HepG2 (cell line): ENCODE measurements at regions not wholly inside any gene's neighbourhood (a gene's known extent, or its start where the extent isn't known, plus 50 kb on each side); places are given as distances from the start of the nearest gene placed in this dataset.

ENCODE experiments used
- ATAC-seq: fragments of 200-7000 bp; cut with Tn5 transposase; 3 replicates; pipeline ENCODE4 v1.9.1; 2020; ENCODE audit warnings: mild to moderate bottlenecking, moderate library complexity
- BruUV-seq: library from RNA; stranded (reverse); fragments of 400-500 nt; replicated peaks from 2 replicates; lab custom pipeline; 2021; lab: Mats Ljungman, UMichigan
- CTCF ChIA-PET: fragments of 300-600 bp; formaldehyde crosslinking; extraction: SDS; loops from one replicate; lab custom pipeline; 2021; ENCODE audit warnings: low total read pairs, inconsistent platforms, low intra/inter-chr PET ratio; lab: Yijun Ruan, JAX
- POLR2A ChIA-PET: fragments of 350-600 bp; sonication (Branson Sonifier 250); formaldehyde crosslinking; loops from one replicate; lab custom pipeline; 2020; ENCODE audit warnings: antibody characterized with exemption, inconsistent platforms; lab: Yijun Ruan, JAX
- DNase-seq: peaks from one replicate; pipeline ENCODE4 v3.0.0-alpha.2; 2015; ENCODE audit warnings: low spot score
- FAIRE-seq: peaks from 3 replicates; lab custom pipeline; 2011; peaks lifted over from hg19 to GRCh38; lab: Jason Lieb, UNC
- H2AFZ ChIP-seq: one replicate; pipeline ENCODE4 v1.6.1; 2011; ENCODE audit warnings: low read length, inconsistent platforms
- H3K27ac ChIP-seq: fragments of 300-600 bp; 3 replicates; pipeline ENCODE4 v1.8.0; 2011; ENCODE audit warnings: mixed run types, mild to moderate bottlenecking, mixed read lengths, low read length, inconsistent platforms; ENCODE audit not compliant: insufficient read depth; ENCODE audit errors: extremely low read length
- H3K27me3 ChIP-seq, 2 experiments: fragments of 200-600 bp in 1 of 2; 2 replicates in 1 of 2; 3 replicates in 1 of 2; pipeline versions ENCODE4 v1.6.0 to v1.8.0; 2011; ENCODE audit warnings: low read length in 2 of 2, mild to moderate bottlenecking in 2 of 2, moderate library complexity in 2 of 2, inconsistent platforms in 1 of 2; ENCODE audit not compliant: insufficient read depth in 2 of 2, control insufficient read depth in 1 of 2
- H3K36me3 ChIP-seq, 2 experiments: fragments of 200-600 bp in 1 of 2; replicated peaks in 1 of 2; 2 replicates in 1 of 2; 3 replicates in 1 of 2; pipeline versions ENCODE4 v1.5.1 to v1.8.0; 2011; ENCODE audit warnings: low read length in 2 of 2, inconsistent platforms in 1 of 2; ENCODE audit not compliant: insufficient read depth in 2 of 2, control insufficient read depth in 1 of 2
- H3K4me1 ChIP-seq: 2 replicates; pipeline ENCODE4 v1.5.1; 2012; ENCODE audit warnings: low read length, inconsistent platforms; ENCODE audit not compliant: insufficient read depth
- H3K4me2 ChIP-seq: 2 replicates; pipeline ENCODE4 v1.6.0; 2011; ENCODE audit warnings: low read depth, low read length, inconsistent platforms
- H3K4me3 ChIP-seq, 3 experiments: fragments of 200-600 bp in 1 of 3; sonication (generic), shearing (Covaris generic) in 1 of 3; replicated peaks in 1 of 3; 2 replicates each; pipeline ENCODE4 v1.5.1; 2011 to 2016; ENCODE audit warnings: low read length in 3 of 3, inconsistent platforms in 2 of 3, low read depth in 2 of 3, mild to moderate bottlenecking in 2 of 3, control low read depth in 1 of 3, mixed read lengths in 1 of 3; ENCODE audit not compliant: insufficient read depth in 1 of 3
- H3K79me2 ChIP-seq: one replicate; pipeline ENCODE4 v1.6.1; 2011; ENCODE audit warnings: low read length, inconsistent platforms; ENCODE audit not compliant: insufficient read depth
- H3K9ac ChIP-seq: 2 replicates; pipeline ENCODE4 v1.6.0; 2011; ENCODE audit warnings: mild to moderate bottlenecking, low read depth, low read length, inconsistent platforms; ENCODE audit not compliant: insufficient read depth
- H3K9me3 ChIP-seq: 2 replicates; pipeline ENCODE4 v1.5.1; 2012; ENCODE audit warnings: mild to moderate bottlenecking, low read length
- H4K20me1 ChIP-seq: 2 replicates; pipeline ENCODE4 v1.6.0; 2011; ENCODE audit warnings: inconsistent platforms, mild to moderate bottlenecking, low read length, moderate library complexity; ENCODE audit not compliant: insufficient read depth
- BRCA1 ChIP-seq: sonication (generic); formaldehyde crosslinking; IDR thresholded peaks from 2 replicates; pipeline ENCODE4 v1.4.0; 2020; ENCODE audit warnings: missing genetic modification reagents
- FOSL1 ChIP-seq: sonication (generic); formaldehyde crosslinking; IDR thresholded peaks from 2 replicates; pipeline ENCODE4 v1.9.0; 2021; ENCODE audit warnings: missing genetic modification reagents, borderline replicate concordance
- KAT7 ChIP-seq: IDR thresholded peaks from 2 replicates; pipeline ENCODE4 v1.6.1; 2018; ENCODE audit warnings: borderline replicate concordance, missing compliant biosample characterization
- KMT2B ChIP-seq: IDR thresholded peaks from 2 replicates; pipeline ENCODE4 v1.6.1; 2016; ENCODE audit warnings: missing genetic modification reagents, missing compliant biosample characterization
- MAFF ChIP-seq: IDR thresholded peaks from 2 replicates; pipeline ENCODE4 v1.6.1; 2011; ENCODE audit warnings: low read depth, low read length, improper control_type of control experiment
- RELA ChIP-seq: sonication (generic); formaldehyde crosslinking; IDR thresholded peaks from 2 replicates; pipeline ENCODE4 v1.4.0; 2020; ENCODE audit warnings: missing genetic modification reagents
- RFXANK ChIP-seq: IDR thresholded peaks from 2 replicates; pipeline ENCODE4 v1.6.1; 2016
- SIN3B ChIP-seq: fragments of 150-350 bp; IDR thresholded peaks from 2 replicates; pipeline ENCODE4 v1.6.1; 2014; ENCODE audit warnings: low read length
- SIX4 ChIP-seq: sonication (generic); formaldehyde crosslinking; IDR thresholded peaks from 2 replicates; pipeline ENCODE4 v1.4.0; 2020; ENCODE audit warnings: missing genetic modification reagents
- SNAI1 ChIP-seq: sonication (generic); formaldehyde crosslinking; IDR thresholded peaks from 2 replicates; pipeline ENCODE4 v1.5.0; 2020; ENCODE audit warnings: mild to moderate bottlenecking, missing genetic modification reagents, borderline replicate concordance
- SP1 ChIP-seq, 2 experiments: fragments of 450-650 bp in 1 of 2; sonication (generic) in 1 of 2; formaldehyde crosslinking in 1 of 2; IDR thresholded peaks; 2 replicates each; pipeline versions ENCODE4 v1.4.0 to v1.6.1; 2016 to 2020; ENCODE audit warnings: missing genetic modification reagents in 1 of 2
- ZBTB8A ChIP-seq: sonication (generic); formaldehyde crosslinking; IDR thresholded peaks from 2 replicates; pipeline ENCODE4 v1.4.0; 2020; ENCODE audit warnings: mild to moderate bottlenecking, low read depth, missing genetic modification reagents, borderline replicate concordance
- ZFP41 ChIP-seq: sonication (generic); formaldehyde crosslinking; IDR thresholded peaks from 2 replicates; pipeline ENCODE4 v1.4.0; 2020; ENCODE audit warnings: mild to moderate bottlenecking, missing genetic modification reagents, borderline replicate concordance
- ZKSCAN1 ChIP-seq: fragments of 150-350 bp; IDR thresholded peaks from 2 replicates; pipeline ENCODE4 v1.6.1; 2014; ENCODE audit warnings: low read length
- ZNF224 ChIP-seq: sonication (generic); formaldehyde crosslinking; IDR thresholded peaks from 2 replicates; pipeline ENCODE4 v1.5.0; 2020; ENCODE audit warnings: mild to moderate bottlenecking, missing genetic modification reagents
- ZNF468 ChIP-seq: sonication (generic); formaldehyde crosslinking; IDR thresholded peaks from 2 replicates; pipeline ENCODE4 v1.8.0; 2022; ENCODE audit warnings: mild to moderate bottlenecking, moderate library complexity, missing genetic modification reagents
- ZNF619 ChIP-seq: sonication (generic); formaldehyde crosslinking; IDR thresholded peaks from 2 replicates; pipeline ENCODE4 v1.4.0; 2020; ENCODE audit warnings: mild to moderate bottlenecking, missing genetic modification reagents
- ZNF839 ChIP-seq: sonication (generic); formaldehyde crosslinking; IDR thresholded peaks from 2 replicates; pipeline ENCODE4 v1.4.0; 2020; ENCODE audit warnings: missing genetic modification reagents, mild to moderate bottlenecking, borderline replicate concordance
- WGBS: methylation state at CpG from one replicate; pipeline ENCODE4 v1.1.6; 2017; ENCODE audit warnings: low lambda C conversion rate; 5-methylcytosine and 5-hydroxymethylcytosine counted together
- in situ Hi-C: cut with HindIII; loops from 2 replicates; pipeline ENCODE4 v1.10.0; 2017; ENCODE audit warnings: low pct_unique_long_range_greater_than_20kb; ENCODE audit not compliant: extremely low pct_ligation_motif_present
- intact Hi-C: fragments of 100-400 bp; cut with micrococcal nuclease; formaldehyde crosslinking; loops from one replicate; pipeline ENCODE4 v1.10.0; 2022; ENCODE audit not compliant: unreplicated experiment
- TF ChIP-seq, protein P1 (sequence below): sonication (generic); formaldehyde crosslinking; IDR thresholded peaks from 2 replicates; pipeline ENCODE4 v1.5.1; 2020; ENCODE audit warnings: missing genetic modification reagents, mild to moderate bottlenecking, borderline replicate concordance
- TF ChIP-seq, protein P2 (sequence below): sonication (generic); formaldehyde crosslinking; IDR thresholded peaks from 2 replicates; pipeline ENCODE4 v1.5.1; 2020; ENCODE audit warnings: mild to moderate bottlenecking, missing genetic modification reagents

DNA sequence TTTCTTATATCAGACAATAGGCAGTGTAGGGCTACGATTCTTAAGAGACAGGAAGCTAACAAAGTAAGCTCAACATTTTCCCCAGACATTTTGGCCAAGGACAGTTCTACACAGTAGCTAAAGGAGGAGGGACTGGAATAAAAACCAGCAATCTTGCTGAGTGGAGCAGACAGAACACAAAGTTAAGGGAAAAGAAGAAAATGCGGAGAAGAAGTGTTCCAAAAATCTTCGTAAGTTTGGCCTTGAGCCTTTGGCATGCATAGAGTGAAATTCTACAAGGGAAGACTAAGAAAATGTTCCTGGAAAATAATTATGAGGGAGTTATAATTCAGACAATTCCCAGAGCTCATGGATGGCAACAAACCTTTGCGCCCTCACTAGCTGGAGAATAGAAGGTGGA, 748.0 kb upstream of the CTNND2 start:
- BruUV-seq: no TSS peak
- 26% methylated on average over 4 of the region's 4 CpGs for WGBS
- H3K27me3 ChIP-seq: no peaks in the 10 kb centered on the region
- no peak overlapping the region; a peak in 1 of 6 replicates for H3K4me3 ChIP-seq
- TF ChIP-seq, protein P1, sequence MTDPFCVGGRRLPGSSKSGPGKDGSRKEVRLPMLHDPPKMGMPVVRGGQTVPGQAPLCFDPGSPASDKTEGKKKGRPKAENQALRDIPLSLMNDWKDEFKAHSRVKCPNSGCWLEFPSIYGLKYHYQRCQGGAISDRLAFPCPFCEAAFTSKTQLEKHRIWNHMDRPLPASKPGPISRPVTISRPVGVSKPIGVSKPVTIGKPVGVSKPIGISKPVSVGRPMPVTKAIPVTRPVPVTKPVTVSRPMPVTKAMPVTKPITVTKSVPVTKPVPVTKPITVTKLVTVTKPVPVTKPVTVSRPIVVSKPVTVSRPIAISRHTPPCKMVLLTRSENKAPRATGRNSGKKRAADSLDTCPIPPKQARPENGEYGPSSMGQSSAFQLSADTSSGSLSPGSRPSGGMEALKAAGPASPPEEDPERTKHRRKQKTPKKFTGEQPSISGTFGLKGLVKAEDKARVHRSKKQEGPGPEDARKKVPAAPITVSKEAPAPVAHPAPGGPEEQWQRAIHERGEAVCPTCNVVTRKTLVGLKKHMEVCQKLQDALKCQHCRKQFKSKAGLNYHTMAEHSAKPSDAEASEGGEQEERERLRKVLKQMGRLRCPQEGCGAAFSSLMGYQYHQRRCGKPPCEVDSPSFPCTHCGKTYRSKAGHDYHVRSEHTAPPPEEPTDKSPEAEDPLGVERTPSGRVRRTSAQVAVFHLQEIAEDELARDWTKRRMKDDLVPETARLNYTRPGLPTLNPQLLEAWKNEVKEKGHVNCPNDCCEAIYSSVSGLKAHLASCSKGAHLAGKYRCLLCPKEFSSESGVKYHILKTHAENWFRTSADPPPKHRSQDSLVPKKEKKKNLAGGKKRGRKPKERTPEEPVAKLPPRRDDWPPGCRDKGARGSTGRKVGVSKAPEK (CRISPR knock-in tag): no peak
- TF ChIP-seq ZNF839 (no peak), BRCA1 (CRISPR knock-in tag) (no peak), ZBTB8A (CRISPR knock-in tag) (no peak), MAFF (no peak), SNAI1 (CRISPR knock-in tag) (no peak), ZKSCAN1 (no peak), SIN3B (no peak), SP1 (IDR thresholded peaks at IDR 0.05) (no peak), SP1 (CRISPR knock-in tag; IDR thresholded peaks at IDR 0.05) (no peak), RELA (no peak), RFXANK (CRISPR knock-in tag) (no peak), FOSL1 (CRISPR knock-in tag) (no peak), ZNF224 (CRISPR knock-in tag) (no peak), KAT7 (no peak), ZNF619 (CRISPR knock-in tag) (no peak), ZNF468 (CRISPR knock-in tag) (no peak), ZFP41 (no peak), KMT2B (CRISPR knock-in tag) (no peak), SIX4 (CRISPR knock-in tag) (no peak)
- TF ChIP-seq, protein P2, sequence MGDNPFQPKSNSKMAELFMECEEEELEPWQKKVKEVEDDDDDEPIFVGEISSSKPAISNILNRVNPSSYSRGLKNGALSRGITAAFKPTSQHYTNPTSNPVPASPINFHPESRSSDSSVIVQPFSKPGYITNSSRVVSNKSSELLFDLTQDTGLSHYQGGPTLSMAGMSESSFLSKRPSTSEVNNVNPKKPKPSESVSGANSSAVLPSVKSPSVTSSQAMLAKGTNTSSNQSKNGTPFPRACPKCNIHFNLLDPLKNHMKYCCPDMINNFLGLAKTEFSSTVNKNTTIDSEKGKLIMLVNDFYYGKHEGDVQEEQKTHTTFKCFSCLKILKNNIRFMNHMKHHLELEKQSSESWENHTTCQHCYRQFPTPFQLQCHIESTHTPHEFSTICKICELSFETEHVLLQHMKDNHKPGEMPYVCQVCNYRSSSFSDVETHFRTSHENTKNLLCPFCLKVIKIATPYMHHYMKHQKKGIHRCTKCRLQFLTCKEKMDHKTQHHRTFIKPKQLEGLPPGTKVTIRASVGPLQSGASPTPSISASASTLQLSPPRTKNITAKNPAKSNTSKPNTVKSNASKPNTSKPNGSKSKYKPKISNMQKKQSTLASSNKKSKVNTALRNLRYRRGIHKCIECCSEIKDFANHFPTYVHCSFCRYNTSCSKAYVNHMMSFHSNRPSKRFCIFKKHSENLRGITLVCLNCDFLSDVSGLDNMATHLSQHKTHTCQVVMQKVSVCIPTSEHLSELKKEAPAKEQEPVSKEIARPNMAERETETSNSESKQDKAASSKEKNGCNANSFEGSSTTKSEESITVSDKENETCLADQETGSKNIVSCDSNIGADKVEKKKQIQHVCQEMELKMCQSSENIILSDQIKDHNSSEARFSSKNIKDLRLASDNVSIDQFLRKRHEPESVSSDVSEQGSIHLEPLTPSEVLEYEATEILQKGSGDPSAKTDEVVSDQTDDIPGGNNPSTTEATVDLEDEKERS: no peak
- no peak overlapping the region for H3K4me2 ChIP-seq
- no peak overlapping the region for H2AFZ ChIP-seq
- in situ Hi-C loops: no loop called here
- CTCF ChIA-PET: no interaction called here
- no peak overlapping the region for H3K9ac ChIP-seq
- POLR2A ChIA-PET: no interaction called here
- no peak for FAIRE-seq
- H3K9me3 ChIP-seq: peaks cover 47% of the 10 kb centered on the region
- H3K79me2 ChIP-seq: no peaks in the 10 kb centered on the region
- H3K36me3 ChIP-seq: no peaks in the 10 kb centered on the region
- ATAC-seq: no peak
- intact Hi-C loops: no loop called here
- no peaks in the 10 kb centered on the region for H4K20me1 ChIP-seq
- H3K27ac ChIP-seq: no peak overlapping the region
- no peaks in the 10 kb centered on the region for H3K4me1 ChIP-seq
- DNase-seq: no peak
